ENCODE measurements at regions not wholly inside any gene's neighbourhood (a gene's known extent, or its start where the extent isn't known, plus 50 kb on each side); places are given as distances from the start of the nearest gene placed in this dataset.

GRCh38 chr13:19057588-19058340 lies 123.9 kb downstream of the TUBA3C start:
- TF ChIP-seq, protein P1, sequence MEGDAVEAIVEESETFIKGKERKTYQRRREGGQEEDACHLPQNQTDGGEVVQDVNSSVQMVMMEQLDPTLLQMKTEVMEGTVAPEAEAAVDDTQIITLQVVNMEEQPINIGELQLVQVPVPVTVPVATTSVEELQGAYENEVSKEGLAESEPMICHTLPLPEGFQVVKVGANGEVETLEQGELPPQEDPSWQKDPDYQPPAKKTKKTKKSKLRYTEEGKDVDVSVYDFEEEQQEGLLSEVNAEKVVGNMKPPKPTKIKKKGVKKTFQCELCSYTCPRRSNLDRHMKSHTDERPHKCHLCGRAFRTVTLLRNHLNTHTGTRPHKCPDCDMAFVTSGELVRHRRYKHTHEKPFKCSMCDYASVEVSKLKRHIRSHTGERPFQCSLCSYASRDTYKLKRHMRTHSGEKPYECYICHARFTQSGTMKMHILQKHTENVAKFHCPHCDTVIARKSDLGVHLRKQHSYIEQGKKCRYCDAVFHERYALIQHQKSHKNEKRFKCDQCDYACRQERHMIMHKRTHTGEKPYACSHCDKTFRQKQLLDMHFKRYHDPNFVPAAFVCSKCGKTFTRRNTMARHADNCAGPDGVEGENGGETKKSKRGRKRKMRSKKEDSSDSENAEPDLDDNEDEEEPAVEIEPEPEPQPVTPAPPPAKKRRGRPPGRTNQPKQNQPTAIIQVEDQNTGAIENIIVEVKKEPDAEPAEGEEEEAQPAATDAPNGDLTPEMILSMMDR (IDR thresholded peaks at IDR 0.05) = no peak
- no peak for TF ChIP-seq POLR2AphosphoS5 (IDR thresholded peaks at IDR 0.05; ENCODE audit: low read depth, low read length)
- no peak for TF ChIP-seq REST (IDR thresholded peaks at IDR 0.05; ENCODE audit: insufficient read depth in 1 of 2, low read depth in 2 of 2, low read length in 1 of 2)
- no peak for TF ChIP-seq TCF7L2 (IDR thresholded peaks at IDR 0.05; ENCODE audit: low read depth, low read length)
- TF ChIP-seq SIN3A (IDR thresholded peaks at IDR 0.05; ENCODE audit: borderline replicate concordance, insufficient read depth, low read depth, low read length) = no peak
